NCI-H510A treated with DMSO at 0.1 percent for 48 hours (cell line): ENCODE measurements at regions not wholly inside any gene's neighbourhood (a gene's known extent, or its start where the extent isn't known, plus 50 kb on each side); places are given as distances from the start of the nearest gene placed in this dataset.

Source experiments
- DNase-seq: peaks from one replicate; lab custom pipeline; 2025; lab: John Stamatoyannopoulos, UW

DNA sequence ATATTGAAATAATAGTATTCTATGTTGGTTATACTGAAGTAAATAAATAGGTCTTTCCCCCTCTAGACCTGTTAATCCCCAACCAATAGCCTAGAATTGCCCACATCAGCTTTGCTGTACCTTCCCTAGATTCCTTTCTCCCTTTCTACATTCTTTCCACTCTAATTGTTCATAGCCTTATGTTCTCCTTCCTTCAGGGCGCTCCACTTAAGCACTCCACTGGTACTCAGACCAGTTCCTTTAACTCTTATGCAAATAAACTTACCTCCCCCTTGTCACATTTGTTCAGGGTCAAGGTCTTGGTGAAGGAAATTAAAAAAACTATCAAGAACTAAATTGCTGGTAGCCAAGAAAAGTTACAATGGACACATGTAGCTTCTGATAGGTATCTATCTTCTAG lies 294.8 kb downstream of the UTP18 start:
- no peak for DNase-seq

DNA sequence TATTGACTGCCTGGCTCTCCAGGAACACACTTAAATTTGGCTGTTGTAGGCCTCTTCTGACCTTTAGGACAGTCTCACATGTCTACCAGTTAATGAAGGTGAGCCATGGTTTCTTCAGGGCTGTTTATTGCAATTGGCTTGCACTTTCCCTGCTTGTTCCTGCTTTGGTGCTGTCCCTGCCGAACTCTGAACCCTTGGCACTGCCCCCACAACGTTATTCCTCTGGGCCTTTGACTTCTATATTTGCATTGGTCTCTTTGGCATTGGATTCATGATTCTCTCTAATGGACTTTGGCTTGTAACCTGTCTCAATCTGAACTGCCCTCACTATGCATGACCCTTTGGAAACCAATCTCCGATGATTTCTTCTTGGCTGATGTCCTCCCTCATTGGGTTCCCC lies 299.4 kb downstream of the UTP18 start:
- no peak for DNase-seq

DNA sequence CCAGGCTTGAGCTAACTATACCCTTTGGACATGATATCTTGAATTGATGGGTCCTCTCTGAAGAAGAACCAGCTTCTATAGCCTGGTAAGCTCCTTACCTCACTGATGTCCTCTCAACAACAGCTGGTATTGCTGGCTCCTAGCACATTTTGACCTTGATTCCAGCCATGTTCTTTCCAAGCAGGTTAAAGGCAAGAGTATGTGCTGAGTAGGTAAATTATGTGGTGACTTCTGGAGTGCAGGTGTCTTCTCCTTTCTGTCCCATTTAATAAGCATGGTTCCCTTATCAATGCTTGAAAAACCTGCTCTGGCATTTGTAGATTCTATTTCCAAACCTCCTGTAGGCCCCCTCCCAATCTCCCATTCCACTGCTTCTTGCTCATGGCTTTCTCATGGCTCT lies 300.1 kb downstream of the UTP18 start:
- no peak for DNase-seq

DNA sequence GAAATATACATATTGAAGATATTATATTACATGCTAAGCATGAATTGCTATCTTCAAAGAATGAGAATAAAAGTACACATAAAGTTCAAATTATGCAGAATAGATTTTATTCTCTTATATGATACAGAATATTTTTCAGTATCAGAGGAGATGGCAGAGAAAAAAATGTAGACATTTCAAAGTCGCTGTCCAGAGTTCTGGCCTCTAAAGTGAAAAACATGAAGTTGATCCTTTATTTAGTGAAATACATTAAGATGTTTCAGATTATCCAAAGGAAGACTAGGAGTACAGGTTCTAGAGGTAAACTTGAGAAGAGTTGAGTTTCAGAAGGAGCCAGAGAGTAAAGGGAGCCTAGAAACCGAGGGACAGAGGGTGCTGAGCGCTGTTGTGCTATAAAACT lies 303.6 kb downstream of the UTP18 start:
- no peak for DNase-seq

DNA sequence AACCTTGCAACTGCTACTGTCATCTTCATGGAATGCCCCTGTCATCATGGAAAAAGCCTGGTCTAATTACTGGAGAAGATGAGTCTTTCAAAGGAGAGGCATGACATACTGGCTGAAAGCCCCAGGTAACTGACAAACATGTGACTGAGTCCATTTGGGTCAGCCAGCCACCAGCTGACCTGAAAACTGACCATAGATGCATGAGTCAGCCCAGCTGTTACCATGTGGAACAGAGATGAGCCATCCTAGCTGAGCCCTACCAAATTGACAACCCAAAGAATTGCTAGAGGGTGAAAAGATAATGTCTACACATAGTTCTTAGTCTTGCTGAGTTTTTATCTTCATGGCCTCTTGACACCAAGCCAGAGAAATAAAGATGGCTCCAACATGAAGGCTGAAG lies 311.8 kb downstream of the UTP18 start:
- DNase-seq: no peak
